ENCODE measurements at regions not wholly inside any gene's neighbourhood (a gene's known extent, or its start where the extent isn't known, plus 50 kb on each side); places are given as distances from the start of the nearest gene placed in this dataset.

- no peak overlapping the region for H3K9ac ChIP-seq (ENCODE audit: control insufficient read depth, extremely low read depth, insufficient read depth, low read length)
- TF ChIP-seq CTCF (optimal IDR thresholded peaks at IDR 0.05 in 1 of 3, IDR thresholded peaks at IDR 0.05 in 1 of 3, conservative IDR thresholded peaks at IDR 0.05 in 1 of 3; ENCODE audit: extremely low read depth in 1 of 3, insufficient read depth in 2 of 3, low read length in 3 of 3) (no peak), EZH2 (IDR thresholded peaks at IDR 0.05; ENCODE audit: low read length) (no peak)
- H3K4me2 ChIP-seq (ENCODE audit: control insufficient read depth, extremely low read depth, insufficient read depth, low read depth, low read length), result no peak overlapping the region
- H3K27ac ChIP-seq (ENCODE audit: control insufficient read depth, insufficient read depth, low read length), result no peak overlapping the region
- no peaks in the 10 kb centered on the region for H3K9me1 ChIP-seq (ENCODE audit: control insufficient read depth, extremely low read depth, insufficient read depth, low read length)
- no peaks in the 10 kb centered on the region for H3K79me2 ChIP-seq (ENCODE audit: control insufficient read depth, insufficient read depth, low read length)
- H3K4me3 ChIP-seq (ENCODE audit: control insufficient read depth in 2 of 3, extremely low read depth in 1 of 3, insufficient read depth in 2 of 3, low read depth in 1 of 3, low read length in 3 of 3), result no peak overlapping the region
- H2AFZ ChIP-seq (ENCODE audit: control insufficient read depth, low read length), result no peak overlapping the region
- dilution Hi-C loops (cut with MboI; ENCODE audit: extremely low pct_ligation_motif_present, low sequenced_read_pairs), result no loop called here
- DNase-seq (ENCODE audit: low read depth, low spot score), result no peak
- no peaks in the 10 kb centered on the region for H3K4me1 ChIP-seq (ENCODE audit: control insufficient read depth, extremely low read depth, insufficient read depth, low read length)
- no peaks in the 10 kb centered on the region for H3K36me3 ChIP-seq (ENCODE audit: control insufficient read depth in 2 of 2, extremely low read depth in 1 of 2, insufficient read depth in 2 of 2, low read length in 2 of 2)
- H4K20me1 ChIP-seq (ENCODE audit: control insufficient read depth, extremely low read depth, insufficient read depth, low read length), result no peaks in the 10 kb centered on the region
- no peak for FAIRE-seq
- no peaks in the 10 kb centered on the region for H3K27me3 ChIP-seq (ENCODE audit: control insufficient read depth, extremely low read depth, insufficient read depth, low read length)
- no peaks in the 10 kb centered on the region for H3K9me3 ChIP-seq (ENCODE audit: control insufficient read depth, low read depth, low read length)
These were observed 655.6 kb upstream of the GALNTL6 start for GRCh38 chr4:171157462-171158082.

- Histone ChIP-seq H3K9me1 (ENCODE audit: control insufficient read depth, extremely low read depth, insufficient read depth, low read length) (no peaks in the 10 kb centered on the region), H3K36me3 (ENCODE audit: control insufficient read depth in 2 of 2, extremely low read depth in 1 of 2, insufficient read depth in 2 of 2, low read length in 2 of 2) (no peaks in the 10 kb centered on the region), H3K27me3 (ENCODE audit: control insufficient read depth, extremely low read depth, insufficient read depth, low read length) (no peaks in the 10 kb centered on the region), H3K27ac (ENCODE audit: control insufficient read depth, insufficient read depth, low read length) (no peak overlapping the region), H2AFZ (ENCODE audit: control insufficient read depth, low read length) (no peak overlapping the region), H3K4me1 (ENCODE audit: control insufficient read depth, extremely low read depth, insufficient read depth, low read length) (no peaks in the 10 kb centered on the region), H4K20me1 (ENCODE audit: control insufficient read depth, extremely low read depth, insufficient read depth, low read length) (no peaks in the 10 kb centered on the region), H3K4me3 (ENCODE audit: control insufficient read depth in 2 of 3, extremely low read depth in 1 of 3, insufficient read depth in 2 of 3, low read depth in 1 of 3, low read length in 3 of 3) (no peak overlapping the region), H3K4me2 (ENCODE audit: control insufficient read depth, extremely low read depth, insufficient read depth, low read depth, low read length) (no peak overlapping the region), H3K9me3 (ENCODE audit: control insufficient read depth, low read depth, low read length) (no peaks in the 10 kb centered on the region), H3K9ac (ENCODE audit: control insufficient read depth, extremely low read depth, insufficient read depth, low read length) (no peak overlapping the region), H3K79me2 (ENCODE audit: control insufficient read depth, insufficient read depth, low read length) (no peaks in the 10 kb centered on the region)
- dilution Hi-C loops (cut with MboI; ENCODE audit: extremely low pct_ligation_motif_present, low sequenced_read_pairs), result no loop called here
- DNase-seq (ENCODE audit: low read depth, low spot score) (no peak), FAIRE-seq (no peak)
- no peak for TF ChIP-seq CTCF (optimal IDR thresholded peaks at IDR 0.05 in 1 of 3, IDR thresholded peaks at IDR 0.05 in 1 of 3, conservative IDR thresholded peaks at IDR 0.05 in 1 of 3; ENCODE audit: extremely low read depth in 1 of 3, insufficient read depth in 2 of 3, low read length in 3 of 3)
- TF ChIP-seq EZH2 (IDR thresholded peaks at IDR 0.05; ENCODE audit: low read length), result no peak
These were observed 670.6 kb upstream of the GALNTL6 start for GRCh38 chr4:171142639-171143038.
